CD14-positive monocyte (primary cell): ENCODE measurements at regions not wholly inside any gene's neighbourhood (a gene's known extent, or its start where the extent isn't known, plus 50 kb on each side); places are given as distances from the start of the nearest gene placed in this dataset.

Source experiments
- DNase-seq, 3 donors: peaks; one replicate each; pipeline ENCODE4 v3.0.0-alpha.2; 2011 to 2022
- H2AFZ ChIP-seq: 2 replicates; pipeline ENCODE4 v1.6.0; 2012; ENCODE audit warnings: mild to moderate bottlenecking, low read depth, low read length, inconsistent platforms; ENCODE audit not compliant: insufficient read depth, poor library complexity, severe bottlenecking
- H3K27ac ChIP-seq, 2 donors: 1 replicate in 1 of 2; 2 replicates in 1 of 2; pipeline ENCODE4 v1.5.1; 2012 to 2013; ENCODE audit warnings: low read length in 2 of 2, control low read depth in 1 of 2, inconsistent platforms in 1 of 2, low read depth in 1 of 2, mild to moderate bottlenecking in 1 of 2
- H3K27me3 ChIP-seq, 2 donors: one replicate each; pipeline versions ENCODE4 v1.6.0 to v1.6.1; 2011 to 2013; ENCODE audit warnings: low read length in 2 of 2; ENCODE audit not compliant: control insufficient read depth in 2 of 2, insufficient read depth in 2 of 2
- H3K36me3 ChIP-seq, 2 donors: replicated peaks in 1 of 2; 1 replicate in 1 of 2; 2 replicates in 1 of 2; pipeline versions ENCODE4 v1.5.1 to v1.6.1; 2012 to 2013; ENCODE audit warnings: low read length in 2 of 2, control low read depth in 1 of 2, inconsistent platforms in 1 of 2, mild to moderate bottlenecking in 1 of 2; ENCODE audit not compliant: insufficient read depth in 2 of 2, control insufficient read depth in 1 of 2
- H3K4me1 ChIP-seq, 2 donors: 1 replicate in 1 of 2; 2 replicates in 1 of 2; pipeline versions ENCODE4 v1.5.1 to v1.6.1; 2012 to 2013; ENCODE audit warnings: low read length in 2 of 2, control low read depth in 1 of 2, inconsistent platforms in 1 of 2, mild to moderate bottlenecking in 1 of 2, moderate library complexity in 1 of 2; ENCODE audit not compliant: insufficient read depth in 2 of 2, control insufficient read depth in 1 of 2
- H3K4me2 ChIP-seq: replicated peaks from 2 replicates; pipeline ENCODE3; 2012; ENCODE audit warnings: low read length, moderate library complexity, mild to moderate bottlenecking; ENCODE audit not compliant: poor library complexity, severe bottlenecking; ENCODE audit errors: extremely low read depth
- H3K4me3 ChIP-seq, 3 experiments: fragments of 200-600 bp in 1 of 3; sonication (generic) in 1 of 3; replicated peaks in 1 of 3; 1 replicate in 2 of 3; 2 replicates in 1 of 3; pipeline ENCODE4 v1.5.1; 2011 to 2013; ENCODE audit warnings: low read length in 3 of 3, mild to moderate bottlenecking in 3 of 3, control low read depth in 2 of 3, low read depth in 2 of 3, inconsistent platforms in 1 of 3, moderate library complexity in 1 of 3
- H3K79me2 ChIP-seq: 2 replicates; pipeline ENCODE4 v1.6.0; 2012; ENCODE audit warnings: mild to moderate bottlenecking, control low read depth, inconsistent platforms, low read length, moderate library complexity; ENCODE audit not compliant: insufficient read depth
- H3K9ac ChIP-seq: 2 replicates; pipeline ENCODE4 v1.6.0; 2017; ENCODE audit warnings: low read length, mild to moderate bottlenecking; ENCODE audit not compliant: insufficient read depth, poor library complexity, severe bottlenecking
- H3K9me3 ChIP-seq, 2 donors: replicated peaks in 1 of 2; 1 replicate in 1 of 2; 2 replicates in 1 of 2; pipeline versions ENCODE4 v1.5.1 to v1.6.1; 2012 to 2013; ENCODE audit warnings: low read length in 2 of 2, control low read depth in 1 of 2; ENCODE audit not compliant: control insufficient read depth in 1 of 2, insufficient read depth in 1 of 2
- H4K20me1 ChIP-seq: 2 replicates; pipeline ENCODE4 v1.6.0; 2012; ENCODE audit warnings: mild to moderate bottlenecking, low read length, control low read depth, moderate library complexity; ENCODE audit not compliant: insufficient read depth
- H3K27ac Mint-ChIP-seq, 7 donors: one replicate each; pipeline ENCODE4 v1.8.0; 2020; ENCODE audit warnings: mild to moderate bottlenecking in 7 of 7, mixed read lengths in 7 of 7, moderate library complexity in 6 of 7, inconsistent platforms in 2 of 7
- H3K27me3 Mint-ChIP-seq, 3 donors: one replicate each; pipeline ENCODE4 v1.8.0; 2021 to 2022; ENCODE audit warnings: low read depth in 3 of 3, mild to moderate bottlenecking in 3 of 3, mixed read lengths in 3 of 3, moderate library complexity in 3 of 3, inconsistent platforms in 1 of 3
- H3K36me3 Mint-ChIP-seq, 2 donors: one replicate each; pipeline ENCODE4 v1.8.0; 2020; ENCODE audit warnings: mixed read lengths in 2 of 2, inconsistent platforms in 1 of 2, mild to moderate bottlenecking in 1 of 2
- H3K4me1 Mint-ChIP-seq: one replicate; pipeline ENCODE4 v1.8.0; 2020; ENCODE audit warnings: mild to moderate bottlenecking, mixed read lengths
- H3K4me3 Mint-ChIP-seq, 2 donors: one replicate each; pipeline ENCODE4 v1.8.0; 2020; ENCODE audit warnings: mild to moderate bottlenecking in 2 of 2, mixed read lengths in 2 of 2, moderate library complexity in 1 of 2
- H3K9me3 Mint-ChIP-seq, 7 donors: one replicate each; pipeline ENCODE4 v1.8.0; 2020 to 2022; ENCODE audit warnings: mixed read lengths in 7 of 7, mild to moderate bottlenecking in 6 of 7, moderate library complexity in 6 of 7, inconsistent platforms in 2 of 7
- WGBS: methylation state at CpG from one replicate; pipeline ENCODE4 v1.1.5; 2013; ENCODE audit warnings: missing lambda C conversion rate; ENCODE audit not compliant: insufficient coverage; 5-methylcytosine and 5-hydroxymethylcytosine counted together
- intact Hi-C, 2 donors: fragments of 100-400 bp; cut with micrococcal nuclease; formaldehyde crosslinking; loops; one replicate each; pipeline versions ENCODE4 v1.15.0 to v1.15.1; 2023
- TF ChIP-seq, protein P1 (sequence below): fragments of 200-600 bp; IDR thresholded peaks from one replicate; pipeline ENCODE4 v1.8.0; 2022; ENCODE audit warnings: antibody characterized with exemption, mild to moderate bottlenecking

DNA sequence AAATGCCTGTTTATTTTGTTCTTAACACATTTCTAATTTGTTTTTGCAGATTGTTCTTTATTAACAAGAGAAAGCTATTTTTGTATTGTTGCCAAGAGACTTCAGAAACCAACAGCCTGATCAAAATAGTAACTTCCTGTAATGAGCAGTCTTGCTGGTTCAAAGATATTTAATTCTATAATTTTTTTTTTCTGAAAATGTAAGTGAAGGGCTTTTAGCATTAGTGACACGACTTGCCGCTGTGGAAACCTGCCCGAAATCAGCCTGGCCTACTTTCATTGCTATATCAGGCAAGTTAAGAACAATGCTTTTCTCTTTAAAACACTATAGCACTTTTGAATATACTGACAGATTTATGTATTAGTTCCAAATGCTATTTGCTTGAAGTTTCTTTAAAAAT is 374.3 kb downstream of the EFNB2 start:
- H3K79me2 ChIP-seq = no peaks in the 10 kb centered on the region
- H3K9ac ChIP-seq = no peak overlapping the region
- Mint-ChIP-seq H3K27me3 (peaks cover 0 to 2% (median 0%) of the 10 kb centered on the region in 3 donors), H3K4me3 (no peak overlapping the region), H3K27ac (no peak overlapping the region), H3K36me3 (no peaks in the 10 kb centered on the region), H3K9me3 (peaks cover 0 to 15% (median 7%) of the 10 kb centered on the region in 7 donors), H3K4me1 (no peaks in the 10 kb centered on the region)
- no peaks in the 10 kb centered on the region for H3K27me3 ChIP-seq
- H3K4me1 ChIP-seq = no peaks in the 10 kb centered on the region
- H2AFZ ChIP-seq = no peak overlapping the region
- peaks cover 0 to 6% of the 10 kb centered on the region in 2 donors for H3K9me3 ChIP-seq
- H3K4me2 ChIP-seq = no peak overlapping the region
- WGBS = no CpG with 5 or more reads among the region's 3 CpGs
- no peak overlapping the region for H3K4me3 ChIP-seq
- no peaks in the 10 kb centered on the region for H3K36me3 ChIP-seq
- H4K20me1 ChIP-seq = no peaks in the 10 kb centered on the region
- DNase-seq = no peak
- no peak overlapping the region for H3K27ac ChIP-seq
- TF ChIP-seq, protein P1, sequence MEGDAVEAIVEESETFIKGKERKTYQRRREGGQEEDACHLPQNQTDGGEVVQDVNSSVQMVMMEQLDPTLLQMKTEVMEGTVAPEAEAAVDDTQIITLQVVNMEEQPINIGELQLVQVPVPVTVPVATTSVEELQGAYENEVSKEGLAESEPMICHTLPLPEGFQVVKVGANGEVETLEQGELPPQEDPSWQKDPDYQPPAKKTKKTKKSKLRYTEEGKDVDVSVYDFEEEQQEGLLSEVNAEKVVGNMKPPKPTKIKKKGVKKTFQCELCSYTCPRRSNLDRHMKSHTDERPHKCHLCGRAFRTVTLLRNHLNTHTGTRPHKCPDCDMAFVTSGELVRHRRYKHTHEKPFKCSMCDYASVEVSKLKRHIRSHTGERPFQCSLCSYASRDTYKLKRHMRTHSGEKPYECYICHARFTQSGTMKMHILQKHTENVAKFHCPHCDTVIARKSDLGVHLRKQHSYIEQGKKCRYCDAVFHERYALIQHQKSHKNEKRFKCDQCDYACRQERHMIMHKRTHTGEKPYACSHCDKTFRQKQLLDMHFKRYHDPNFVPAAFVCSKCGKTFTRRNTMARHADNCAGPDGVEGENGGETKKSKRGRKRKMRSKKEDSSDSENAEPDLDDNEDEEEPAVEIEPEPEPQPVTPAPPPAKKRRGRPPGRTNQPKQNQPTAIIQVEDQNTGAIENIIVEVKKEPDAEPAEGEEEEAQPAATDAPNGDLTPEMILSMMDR = no peak
- intact Hi-C loops = no loop called here

DNA sequence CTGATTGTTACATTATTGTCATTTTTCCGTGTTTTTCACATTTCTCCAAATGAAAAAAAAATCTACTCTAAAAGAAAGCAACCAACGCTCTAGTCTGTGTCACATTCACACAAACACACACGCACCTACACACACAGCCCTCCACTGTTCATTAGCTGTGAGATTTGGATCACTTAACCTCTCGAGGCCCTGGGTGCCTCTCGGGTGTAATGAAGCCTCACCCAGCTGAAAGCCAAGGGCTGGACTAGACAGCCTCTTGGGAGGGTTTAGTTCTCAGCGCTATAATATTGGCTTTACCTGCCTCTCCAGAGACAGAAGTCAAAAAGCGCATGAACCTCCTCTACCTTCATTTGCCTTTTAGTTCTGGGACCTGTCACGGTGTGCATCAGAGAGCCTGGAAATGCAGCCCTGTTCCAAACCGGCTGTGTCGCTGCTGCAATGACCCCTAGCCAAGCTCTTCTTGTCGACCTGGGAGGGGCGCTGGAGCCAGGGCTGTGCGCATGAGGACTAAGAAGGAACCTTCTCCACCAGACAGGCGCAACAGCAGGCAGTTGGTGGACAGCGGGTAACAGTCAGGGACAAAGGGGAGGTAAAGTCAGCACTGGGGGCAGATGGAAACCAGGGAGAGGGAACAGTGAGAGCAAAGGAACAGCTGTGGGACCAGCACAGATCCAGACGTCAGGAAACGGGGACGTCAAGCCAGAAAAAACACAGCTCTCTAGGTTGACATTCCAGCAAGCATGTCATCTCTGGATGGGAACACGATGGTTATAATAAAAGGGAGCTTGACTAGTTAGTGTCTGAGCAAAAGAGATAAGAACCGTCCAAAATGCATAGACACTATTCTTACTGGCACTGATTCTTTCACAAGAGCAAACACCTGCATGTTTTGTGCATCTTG is 375.9 kb downstream of the EFNB2 start:
- Mint-ChIP-seq H3K9me3 (peaks cover 0 to 15% (median 7%) of the 10 kb centered on the region in 7 donors), H3K27ac (no peak overlapping the region), H3K27me3 (peaks cover 0 to 2% (median 0%) of the 10 kb centered on the region in 3 donors), H3K4me1 (no peaks in the 10 kb centered on the region), H3K36me3 (no peaks in the 10 kb centered on the region), H3K4me3 (no peak overlapping the region)
- no peaks in the 10 kb centered on the region for H3K27me3 ChIP-seq
- intact Hi-C loops = no loop called here
- no peaks in the 10 kb centered on the region for H4K20me1 ChIP-seq
- H3K4me1 ChIP-seq = no peaks in the 10 kb centered on the region
- H3K9me3 ChIP-seq = peaks cover 0 to 6% of the 10 kb centered on the region in 2 donors
- H3K9ac ChIP-seq = no peak overlapping the region
- 91% methylated on average over 12 of the region's 20 CpGs for WGBS
- no peaks in the 10 kb centered on the region for H3K79me2 ChIP-seq
- no peak overlapping the region for H3K4me2 ChIP-seq
- H3K27ac ChIP-seq = no peak overlapping the region
- no peak overlapping the region for H2AFZ ChIP-seq
- TF ChIP-seq, protein P1 = no peak
- no peak overlapping the region for H3K4me3 ChIP-seq
- no peak for DNase-seq
- no peaks in the 10 kb centered on the region for H3K36me3 ChIP-seq
